Loucy (cell line): ENCODE measurements at regions not wholly inside any gene's neighbourhood (a gene's known extent, or its start where the extent isn't known, plus 50 kb on each side); places are given as distances from the start of the nearest gene placed in this dataset.

ENCODE experiments used
- H2AFZ ChIP-seq: fragments of 200-600 bp; sonication (generic); 2 replicates; pipeline ENCODE4 v1.6.0; 2016; ENCODE audit warnings: antibody characterized with exemption, mild to moderate bottlenecking, low read length, moderate library complexity
- H3F3A ChIP-seq: fragments of 200-600 bp; 2 replicates; pipeline ENCODE4 v1.6.0; 2016; ENCODE audit warnings: antibody characterized with exemption, low read depth, mild to moderate bottlenecking
- H3K27me3 ChIP-seq: fragments of 200-600 bp; sonication (generic); 2 replicates; pipeline ENCODE4 v1.6.1; 2014; ENCODE audit warnings: low read length, mild to moderate bottlenecking; ENCODE audit not compliant: insufficient read depth, poor library complexity, severe bottlenecking
- H3K36me3 ChIP-seq: fragments of 200-600 bp; sonication (generic); 2 replicates; pipeline ENCODE4 v1.6.1; 2016; ENCODE audit warnings: low read length; ENCODE audit not compliant: insufficient read depth
- H3K4me1 ChIP-seq: fragments of 200-600 bp; sonication (generic); 2 replicates; pipeline ENCODE4 v1.5.1; 2014; ENCODE audit warnings: low read length, mild to moderate bottlenecking; ENCODE audit not compliant: insufficient read depth, poor library complexity, severe bottlenecking
- H3K4me2 ChIP-seq: fragments of 200-600 bp; sonication (generic); 2 replicates; pipeline ENCODE4 v1.6.0; 2014; ENCODE audit warnings: antibody characterized with exemption, low read length, low read depth, mild to moderate bottlenecking; ENCODE audit not compliant: poor library complexity, severe bottlenecking
- H3K4me3 ChIP-seq: fragments of 200-600 bp; sonication (generic); 2 replicates; pipeline ENCODE4 v1.5.1; 2014; ENCODE audit warnings: low read length, mild to moderate bottlenecking, mixed read lengths; ENCODE audit not compliant: poor library complexity, severe bottlenecking
- H3K79me2 ChIP-seq: fragments of 200-600 bp; sonication (generic); 2 replicates; pipeline ENCODE4 v1.6.1; 2014; ENCODE audit warnings: low read length; ENCODE audit not compliant: insufficient read depth
- H3K9ac ChIP-seq: fragments of 200-600 bp; sonication (generic); 2 replicates; pipeline ENCODE4 v1.6.0; 2014; ENCODE audit warnings: mild to moderate bottlenecking, low read depth, low read length, moderate library complexity; ENCODE audit not compliant: poor library complexity, severe bottlenecking
- H3K9me2 ChIP-seq: fragments of 200-600 bp; sonication (generic); replicated peaks from 2 replicates; pipeline ENCODE4 v1.6.1; 2016; ENCODE audit warnings: low read depth, low read length, mixed read lengths
- H3K9me3 ChIP-seq: fragments of 200-600 bp; sonication (generic); 2 replicates; pipeline ENCODE4 v1.6.1; 2014; ENCODE audit warnings: mild to moderate bottlenecking, antibody characterized with exemption, low read length, low read depth; ENCODE audit not compliant: insufficient read depth
- H4K20me1 ChIP-seq: fragments of 200-600 bp; sonication (generic); 2 replicates; pipeline ENCODE4 v1.6.0; 2014; ENCODE audit warnings: antibody characterized with exemption, low read length, mild to moderate bottlenecking; ENCODE audit not compliant: insufficient read depth, poor library complexity, severe bottlenecking
- EZH2phosphoT487 ChIP-seq: fragments of 200-600 bp; IDR thresholded peaks from 2 replicates; pipeline ENCODE4 v1.6.1; 2018; ENCODE audit warnings: antibody characterized with exemption, mild to moderate bottlenecking, moderate library complexity, borderline replicate concordance
- TF ChIP-seq, protein P1 (sequence below): fragments of 200-600 bp; sonication (generic); conservative IDR thresholded peaks from 2 replicates; pipeline ENCODE4 v1.5.1; 2014; ENCODE audit warnings: mild to moderate bottlenecking, antibody characterized with exemption, low read length

DNA sequence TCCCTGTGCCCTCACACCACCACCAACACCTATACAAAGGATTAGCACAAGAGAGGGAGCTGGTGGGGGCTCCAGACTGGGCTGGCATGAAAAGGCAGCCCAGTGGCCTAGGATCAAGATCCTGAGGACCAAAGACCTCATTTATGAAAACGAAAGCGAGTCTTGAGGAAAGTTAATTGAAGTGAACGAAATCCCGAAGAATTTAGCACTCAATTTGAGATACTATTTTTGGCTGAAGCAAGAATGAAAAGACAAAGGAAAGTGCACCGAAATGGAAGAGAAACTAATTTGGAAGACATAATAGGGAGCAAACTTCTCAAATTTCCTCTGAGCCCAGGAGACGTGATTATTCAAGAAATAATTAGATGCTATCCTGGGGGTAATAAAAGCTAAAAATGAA, 68.7 kb upstream of the SLC6A11 start:
- H3F3A ChIP-seq = no peaks in the 10 kb centered on the region

GRCh38 chr3:10748040-10748439, 68.0 kb upstream of the SLC6A11 start:
- H3K27me3 ChIP-seq = no peaks in the 10 kb centered on the region

More for the DNA sequence above, 68.7 kb upstream of the SLC6A11 start:
- H3K4me2 ChIP-seq = no peak overlapping the region
- no peak for TF ChIP-seq EZH2phosphoT487
- TF ChIP-seq, protein P1, sequence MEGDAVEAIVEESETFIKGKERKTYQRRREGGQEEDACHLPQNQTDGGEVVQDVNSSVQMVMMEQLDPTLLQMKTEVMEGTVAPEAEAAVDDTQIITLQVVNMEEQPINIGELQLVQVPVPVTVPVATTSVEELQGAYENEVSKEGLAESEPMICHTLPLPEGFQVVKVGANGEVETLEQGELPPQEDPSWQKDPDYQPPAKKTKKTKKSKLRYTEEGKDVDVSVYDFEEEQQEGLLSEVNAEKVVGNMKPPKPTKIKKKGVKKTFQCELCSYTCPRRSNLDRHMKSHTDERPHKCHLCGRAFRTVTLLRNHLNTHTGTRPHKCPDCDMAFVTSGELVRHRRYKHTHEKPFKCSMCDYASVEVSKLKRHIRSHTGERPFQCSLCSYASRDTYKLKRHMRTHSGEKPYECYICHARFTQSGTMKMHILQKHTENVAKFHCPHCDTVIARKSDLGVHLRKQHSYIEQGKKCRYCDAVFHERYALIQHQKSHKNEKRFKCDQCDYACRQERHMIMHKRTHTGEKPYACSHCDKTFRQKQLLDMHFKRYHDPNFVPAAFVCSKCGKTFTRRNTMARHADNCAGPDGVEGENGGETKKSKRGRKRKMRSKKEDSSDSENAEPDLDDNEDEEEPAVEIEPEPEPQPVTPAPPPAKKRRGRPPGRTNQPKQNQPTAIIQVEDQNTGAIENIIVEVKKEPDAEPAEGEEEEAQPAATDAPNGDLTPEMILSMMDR = no peak
- H3K4me1 ChIP-seq = no peaks in the 10 kb centered on the region
- H3K36me3 ChIP-seq = no peaks in the 10 kb centered on the region
- no peaks in the 10 kb centered on the region for H3K27me3 ChIP-seq
- H4K20me1 ChIP-seq = no peaks in the 10 kb centered on the region
- H3K9me2 ChIP-seq = no peaks in the 10 kb centered on the region
- H3K9ac ChIP-seq = no peak overlapping the region
- no peaks in the 10 kb centered on the region for H3K9me3 ChIP-seq
- no peaks in the 10 kb centered on the region for H3K79me2 ChIP-seq
- no peak overlapping the region for H3K4me3 ChIP-seq
- H2AFZ ChIP-seq = no peak overlapping the region

GRCh38 chr3:10753964-10754363, 62.1 kb upstream of the SLC6A11 start:
- H3K9me2 ChIP-seq = no peaks in the 10 kb centered on the region
- no peaks in the 10 kb centered on the region for H3K4me1 ChIP-seq
- H2AFZ ChIP-seq = no peak overlapping the region
- H3K4me3 ChIP-seq = no peak overlapping the region
- no peaks in the 10 kb centered on the region for H4K20me1 ChIP-seq
- no peak for TF ChIP-seq EZH2phosphoT487
- TF ChIP-seq, protein P1 = no peak
- no peak overlapping the region for H3K9ac ChIP-seq
- no peaks in the 10 kb centered on the region for H3K79me2 ChIP-seq
- H3K9me3 ChIP-seq = no peaks in the 10 kb centered on the region
- H3K27me3 ChIP-seq = no peaks in the 10 kb centered on the region
- H3K4me2 ChIP-seq = no peak overlapping the region
- H3K36me3 ChIP-seq = no peaks in the 10 kb centered on the region
- no peaks in the 10 kb centered on the region for H3F3A ChIP-seq

More at GRCh38 chr3:10748040-10748439, 68.0 kb upstream of the SLC6A11 start:
- Histone ChIP-seq H4K20me1 (no peaks in the 10 kb centered on the region), H3K36me3 (no peaks in the 10 kb centered on the region), H3K9me3 (no peaks in the 10 kb centered on the region), H3F3A (no peaks in the 10 kb centered on the region), H3K79me2 (no peaks in the 10 kb centered on the region), H3K4me2 (no peak overlapping the region), H3K9ac (no peak overlapping the region), H3K4me3 (no peak overlapping the region), H3K4me1 (no peaks in the 10 kb centered on the region), H3K9me2 (no peaks in the 10 kb centered on the region), H2AFZ (no peak overlapping the region)
- TF ChIP-seq, protein P1 = no peak
- no peak for TF ChIP-seq EZH2phosphoT487
